Keratinocyte (primary cell): ENCODE measurements at regions not wholly inside any gene's neighbourhood (a gene's known extent, or its start where the extent isn't known, plus 50 kb on each side); places are given as distances from the start of the nearest gene placed in this dataset.
"Not testable (repeated sequence)": the region's sequence is repeated elsewhere in the genome, so short reads cannot be mapped to it uniquely, and the experiment has no call there.

Experiments used
- DNase-seq: peaks from one replicate; pipeline ENCODE4 v3.0.0-alpha.2; 2011; ENCODE audit warnings: low read depth, missing footprints, low spot score
- FAIRE-seq: peaks from 2 replicates; lab custom pipeline; 2011; peaks lifted over from hg19 to GRCh38; lab: Jason Lieb, UNC
- H2AFZ ChIP-seq: 2 replicates; pipeline ENCODE4 v1.6.0; 2012; ENCODE audit warnings: low read length, control low read depth, inconsistent platforms; ENCODE audit not compliant: control insufficient read depth
- H3K27ac ChIP-seq: 2 replicates; pipeline ENCODE4 v1.5.1; 2011; ENCODE audit warnings: low read length; ENCODE audit not compliant: control insufficient read depth, insufficient read depth
- H3K27me3 ChIP-seq: 3 replicates; pipeline ENCODE4 v1.6.0; 2011; ENCODE audit warnings: low read length; ENCODE audit not compliant: control insufficient read depth, insufficient read depth; ENCODE audit errors: extremely low read depth
- H3K36me3 ChIP-seq, 2 experiments: 2 replicates in 1 of 2; 3 replicates in 1 of 2; pipeline ENCODE4 v1.5.1; 2011; ENCODE audit warnings: low read length in 2 of 2, mild to moderate bottlenecking in 1 of 2; ENCODE audit not compliant: control insufficient read depth in 2 of 2, insufficient read depth in 2 of 2; ENCODE audit errors: extremely low read depth in 1 of 2
- H3K4me1 ChIP-seq: 3 replicates; pipeline ENCODE4 v1.5.1; 2011; ENCODE audit warnings: low read length; ENCODE audit not compliant: control insufficient read depth, insufficient read depth; ENCODE audit errors: extremely low read depth
- H3K4me2 ChIP-seq: 3 replicates; pipeline ENCODE4 v1.6.0; 2011; ENCODE audit warnings: low read depth, low read length; ENCODE audit not compliant: control insufficient read depth, insufficient read depth; ENCODE audit errors: extremely low read depth
- H3K4me3 ChIP-seq, 3 experiments: fragments of 200-600 bp in 1 of 3; sonication (generic) in 1 of 3; 2 replicates in 2 of 3; 3 replicates in 1 of 3; pipeline ENCODE4 v1.5.1; 2011 to 2016; ENCODE audit warnings: low read length in 3 of 3, mild to moderate bottlenecking in 3 of 3, control low read depth in 2 of 3, inconsistent platforms in 1 of 3, low read depth in 1 of 3, mixed read lengths in 1 of 3, mixed run types in 1 of 3, moderate library complexity in 1 of 3; ENCODE audit not compliant: control insufficient read depth in 2 of 3, insufficient read depth in 2 of 3; ENCODE audit errors: extremely low read depth in 1 of 3
- H3K79me2 ChIP-seq: 2 replicates; pipeline ENCODE4 v1.6.0; 2012; ENCODE audit warnings: low read length; ENCODE audit not compliant: control insufficient read depth, insufficient read depth
- H3K9ac ChIP-seq: 3 replicates; pipeline ENCODE4 v1.6.0; 2011; ENCODE audit warnings: low read length; ENCODE audit not compliant: control insufficient read depth, insufficient read depth; ENCODE audit errors: extremely low read depth
- H3K9me1 ChIP-seq: 3 replicates; pipeline ENCODE4 v1.6.0; 2011; ENCODE audit warnings: low read length; ENCODE audit not compliant: control insufficient read depth, insufficient read depth; ENCODE audit errors: extremely low read depth
- H3K9me3 ChIP-seq: 2 replicates; pipeline ENCODE4 v1.5.1; 2012; ENCODE audit warnings: low read depth, low read length; ENCODE audit not compliant: control insufficient read depth
- H4K20me1 ChIP-seq: 3 replicates; pipeline ENCODE4 v1.6.0; 2011; ENCODE audit warnings: low read length; ENCODE audit not compliant: control insufficient read depth, insufficient read depth; ENCODE audit errors: extremely low read depth
- EZH2 ChIP-seq: IDR thresholded peaks from one replicate; pipeline ENCODE4 v1.6.1; 2012; ENCODE audit warnings: inconsistent platforms, mild to moderate bottlenecking, low read length, moderate library complexity
- dilution Hi-C: fragments of 300-500 bp; cut with MboI; formaldehyde crosslinking; loops from one replicate; pipeline ENCODE4 v1.7.0; 2020; ENCODE audit warnings: low sequenced_read_pairs; ENCODE audit not compliant: extremely low pct_ligation_motif_present
- TF ChIP-seq, protein P1 (sequence below), 3 experiments: IDR thresholded peaks in 1 of 3; conservative IDR thresholded peaks in 1 of 3; optimal IDR thresholded peaks in 1 of 3; 2 replicates in 2 of 3; 3 replicates in 1 of 3; pipeline versions ENCODE3 to v1.5.1; 2011; ENCODE audit warnings: low read length in 3 of 3, mild to moderate bottlenecking in 3 of 3, moderate library complexity in 2 of 3, control low read depth in 1 of 3, inconsistent platforms in 1 of 3; ENCODE audit not compliant: insufficient read depth in 2 of 3; ENCODE audit errors: extremely low read depth in 1 of 3

DNA sequence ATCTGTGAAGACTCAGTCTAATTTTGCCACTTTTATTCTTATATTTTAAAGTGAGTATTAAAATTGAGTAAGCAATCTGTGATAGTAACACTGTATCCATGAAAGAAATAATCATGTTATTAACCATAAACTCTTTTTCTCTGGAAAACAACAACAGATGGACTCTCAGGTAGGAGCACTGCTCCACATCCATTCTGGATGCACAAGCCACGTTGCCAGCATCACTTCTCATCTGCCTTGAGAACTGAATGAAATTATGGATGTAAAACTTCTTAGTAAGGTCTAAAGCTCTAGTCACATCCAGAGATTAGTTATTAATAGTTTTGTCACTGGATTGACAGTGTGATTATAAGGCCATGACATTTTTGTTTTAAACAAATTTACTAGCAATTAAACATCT, 489.1 kb upstream of the SYT1 start:
- Histone ChIP-seq H3K9me3 (no peaks in the 10 kb centered on the region), H3K4me3 (no peak overlapping the region), H3K79me2 (no peaks in the 10 kb centered on the region), H4K20me1 (no peaks in the 10 kb centered on the region), H3K9me1 (no peaks in the 10 kb centered on the region), H3K36me3 (no peaks in the 10 kb centered on the region), H3K27me3 (no peaks in the 10 kb centered on the region), H3K4me1 (no peaks in the 10 kb centered on the region), H2AFZ (no peak overlapping the region), H3K9ac (no peak overlapping the region), H3K4me2 (no peak overlapping the region), H3K27ac (no peak overlapping the region)
- dilution Hi-C loops = no loop called here
- FAIRE-seq = no peak
- TF ChIP-seq, protein P1, sequence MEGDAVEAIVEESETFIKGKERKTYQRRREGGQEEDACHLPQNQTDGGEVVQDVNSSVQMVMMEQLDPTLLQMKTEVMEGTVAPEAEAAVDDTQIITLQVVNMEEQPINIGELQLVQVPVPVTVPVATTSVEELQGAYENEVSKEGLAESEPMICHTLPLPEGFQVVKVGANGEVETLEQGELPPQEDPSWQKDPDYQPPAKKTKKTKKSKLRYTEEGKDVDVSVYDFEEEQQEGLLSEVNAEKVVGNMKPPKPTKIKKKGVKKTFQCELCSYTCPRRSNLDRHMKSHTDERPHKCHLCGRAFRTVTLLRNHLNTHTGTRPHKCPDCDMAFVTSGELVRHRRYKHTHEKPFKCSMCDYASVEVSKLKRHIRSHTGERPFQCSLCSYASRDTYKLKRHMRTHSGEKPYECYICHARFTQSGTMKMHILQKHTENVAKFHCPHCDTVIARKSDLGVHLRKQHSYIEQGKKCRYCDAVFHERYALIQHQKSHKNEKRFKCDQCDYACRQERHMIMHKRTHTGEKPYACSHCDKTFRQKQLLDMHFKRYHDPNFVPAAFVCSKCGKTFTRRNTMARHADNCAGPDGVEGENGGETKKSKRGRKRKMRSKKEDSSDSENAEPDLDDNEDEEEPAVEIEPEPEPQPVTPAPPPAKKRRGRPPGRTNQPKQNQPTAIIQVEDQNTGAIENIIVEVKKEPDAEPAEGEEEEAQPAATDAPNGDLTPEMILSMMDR (optimal IDR thresholded peaks at IDR 0.05 in 1 of 3, IDR thresholded peaks at IDR 0.05 in 1 of 3, conservative IDR thresholded peaks at IDR 0.05 in 1 of 3; ENCODE audit: extremely low read depth in 1 of 3, insufficient read depth in 2 of 3, low read length in 3 of 3) = no peak
- no peak for TF ChIP-seq EZH2
- no peak for DNase-seq

DNA sequence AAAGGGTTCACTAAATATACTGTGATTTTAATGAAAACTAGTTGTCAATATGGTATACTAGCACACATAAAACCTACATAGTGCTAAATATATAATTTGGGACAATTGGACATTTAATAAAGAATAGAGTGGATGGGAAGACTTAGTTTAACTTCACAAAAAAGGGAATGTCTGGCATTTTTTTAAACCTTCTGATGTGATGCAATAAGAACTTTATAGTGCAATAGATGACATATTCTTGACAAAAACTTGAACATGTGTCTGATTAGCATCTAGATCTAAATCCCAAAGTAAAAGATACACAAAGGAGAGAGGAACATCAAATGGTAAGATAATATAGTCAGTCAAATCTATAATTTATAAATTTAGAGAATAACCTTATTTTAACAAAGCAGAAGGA, 488.3 kb upstream of the SYT1 start:
- Histone ChIP-seq H3K36me3 (no peaks in the 10 kb centered on the region), H2AFZ (no peak overlapping the region), H4K20me1 (no peaks in the 10 kb centered on the region), H3K27ac (no peak overlapping the region), H3K4me3 (no peak overlapping the region), H3K27me3 (no peaks in the 10 kb centered on the region), H3K79me2 (no peaks in the 10 kb centered on the region), H3K9ac (no peak overlapping the region), H3K9me1 (no peaks in the 10 kb centered on the region), H3K4me2 (no peak overlapping the region), H3K9me3 (no peaks in the 10 kb centered on the region), H3K4me1 (no peaks in the 10 kb centered on the region)
- TF ChIP-seq EZH2 = no peak
- TF ChIP-seq, protein P1 (optimal IDR thresholded peaks at IDR 0.05 in 1 of 3, IDR thresholded peaks at IDR 0.05 in 1 of 3, conservative IDR thresholded peaks at IDR 0.05 in 1 of 3; ENCODE audit: extremely low read depth in 1 of 3, insufficient read depth in 2 of 3, low read length in 3 of 3) = no peak
- dilution Hi-C loops = no loop called here
- FAIRE-seq = no peak
- no peak for DNase-seq

DNA sequence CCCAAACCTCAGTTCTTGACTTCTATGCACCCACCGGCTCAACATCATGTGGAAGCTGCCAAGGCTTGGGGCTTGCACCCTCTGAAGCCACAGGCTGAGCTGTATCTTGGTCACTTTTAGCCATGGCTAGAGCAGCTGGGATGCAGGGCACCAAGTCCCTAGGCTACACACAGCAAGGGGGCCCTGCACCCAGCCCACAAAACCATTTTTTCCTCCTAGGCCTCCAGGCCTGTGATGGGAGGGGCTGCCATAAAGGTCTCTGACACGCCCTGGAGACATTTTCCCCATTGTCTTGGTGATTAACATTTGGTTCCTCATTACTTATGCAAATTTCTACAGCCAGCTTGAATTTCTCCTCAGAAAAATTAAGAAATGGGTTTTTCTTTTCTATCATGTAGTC, 485.5 kb upstream of the SYT1 start:
- H3K4me3 ChIP-seq, H3K4me2 ChIP-seq, H4K20me1 ChIP-seq, dilution Hi-C loops, H2AFZ ChIP-seq, H3K9me1 ChIP-seq, H3K9ac ChIP-seq, H3K36me3 ChIP-seq, H3K4me1 ChIP-seq, FAIRE-seq, H3K9me3 ChIP-seq, H3K79me2 ChIP-seq, H3K27ac ChIP-seq, H3K27me3 ChIP-seq, DNase-seq: not testable (repeated sequence)
